Testis (tissue), 2 donors: ENCODE measurements at regions not wholly inside any gene's neighbourhood (a gene's known extent, or its start where the extent isn't known, plus 50 kb on each side); places are given as distances from the start of the nearest gene placed in this dataset.

Experiments
- CTCF ChIP-seq, 3 experiments: fragments of 450-650 bp in 2 of 3; fragments of 200-600 bp in 1 of 3; sonication (generic) in 1 of 3; IDR thresholded peaks; one replicate each; pipeline ENCODE4 v1.5.1; 2016 to 2019; ENCODE audit warnings: antibody characterized with exemption in 3 of 3, mild to moderate bottlenecking in 2 of 3, moderate library complexity in 1 of 3
- POLR2A ChIP-seq: fragments of 450-650 bp; IDR thresholded peaks from one replicate; pipeline ENCODE4 v1.6.1; 2017; ENCODE audit warnings: antibody characterized with exemption, mild to moderate bottlenecking, moderate library complexity

DNA sequence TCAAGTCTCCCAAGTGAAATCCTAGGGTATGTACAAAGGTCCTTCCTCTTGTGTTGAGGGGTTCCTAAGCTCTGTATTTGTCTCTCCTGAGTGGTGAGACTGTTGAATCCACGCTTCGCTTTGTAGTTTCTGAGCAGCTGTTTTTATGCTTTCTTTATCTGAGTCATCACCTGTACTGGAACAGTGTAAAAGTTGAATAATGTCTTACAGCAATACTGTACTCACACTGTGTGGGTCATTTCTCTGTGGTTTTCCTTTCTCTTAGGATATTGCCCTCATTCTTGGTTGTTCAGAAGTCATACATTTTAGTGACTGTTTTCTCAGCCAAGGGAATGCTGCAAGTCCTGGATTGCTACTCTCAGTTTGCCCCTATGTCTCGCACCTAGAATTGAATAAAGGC is 1596.6 kb downstream of the SLITRK5 start:
- no peak for TF ChIP-seq CTCF (IDR thresholded peaks at IDR 0.05)
- no peak for TF ChIP-seq POLR2A
